ENCODE measurements at regions not wholly inside any gene's neighbourhood (a gene's known extent, or its start where the extent isn't known, plus 50 kb on each side); places are given as distances from the start of the nearest gene placed in this dataset.

DNA sequence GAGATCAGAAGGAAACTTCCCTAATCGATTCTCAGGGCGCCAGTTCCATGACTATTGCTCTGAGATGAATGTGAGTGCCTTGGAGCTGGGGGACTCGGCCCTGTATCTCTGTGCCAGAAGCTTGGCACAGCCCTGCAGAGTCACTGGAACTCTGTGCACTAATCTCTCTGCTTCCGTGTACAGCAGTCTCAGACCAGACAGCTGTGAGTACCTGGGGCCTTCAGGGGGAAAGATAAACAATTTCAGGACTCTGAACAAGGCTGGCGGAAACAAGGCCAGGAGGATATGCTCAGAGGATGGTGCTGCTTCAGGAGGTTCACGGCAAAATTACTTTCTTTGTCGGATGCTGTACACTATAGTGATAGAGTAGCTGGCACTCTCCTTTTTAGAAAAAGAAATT, 131.7 kb upstream of the PRSS58 start:
- Histone ChIP-seq H3K36me3 (ENCODE audit: control insufficient read depth in 2 of 2, insufficient read depth in 2 of 2, low read length in 2 of 2) (no peaks in the 10 kb centered on the region), H3K4me1 (ENCODE audit: control insufficient read depth in 2 of 2, insufficient read depth in 2 of 2, low read length in 2 of 2) (peaks cover 0 to 4% of the 10 kb centered on the region in 2 donors), H3K9me3 (ENCODE audit: control insufficient read depth in 2 of 2, low read length in 2 of 2) (no peaks in the 10 kb centered on the region), H3K4me3 (ENCODE audit: low read length in 2 of 2) (no peak overlapping the region), H3K27me3 (ENCODE audit: control insufficient read depth in 2 of 2, insufficient read depth in 2 of 2, low read length in 2 of 2) (no peaks in the 10 kb centered on the region), H3K27ac (ENCODE audit: low read depth in 2 of 2, low read length in 2 of 2) (no peak overlapping the region), H3K9ac (ENCODE audit: low read depth in 1 of 2, low read length in 2 of 2) (no peak overlapping the region)

DNA sequence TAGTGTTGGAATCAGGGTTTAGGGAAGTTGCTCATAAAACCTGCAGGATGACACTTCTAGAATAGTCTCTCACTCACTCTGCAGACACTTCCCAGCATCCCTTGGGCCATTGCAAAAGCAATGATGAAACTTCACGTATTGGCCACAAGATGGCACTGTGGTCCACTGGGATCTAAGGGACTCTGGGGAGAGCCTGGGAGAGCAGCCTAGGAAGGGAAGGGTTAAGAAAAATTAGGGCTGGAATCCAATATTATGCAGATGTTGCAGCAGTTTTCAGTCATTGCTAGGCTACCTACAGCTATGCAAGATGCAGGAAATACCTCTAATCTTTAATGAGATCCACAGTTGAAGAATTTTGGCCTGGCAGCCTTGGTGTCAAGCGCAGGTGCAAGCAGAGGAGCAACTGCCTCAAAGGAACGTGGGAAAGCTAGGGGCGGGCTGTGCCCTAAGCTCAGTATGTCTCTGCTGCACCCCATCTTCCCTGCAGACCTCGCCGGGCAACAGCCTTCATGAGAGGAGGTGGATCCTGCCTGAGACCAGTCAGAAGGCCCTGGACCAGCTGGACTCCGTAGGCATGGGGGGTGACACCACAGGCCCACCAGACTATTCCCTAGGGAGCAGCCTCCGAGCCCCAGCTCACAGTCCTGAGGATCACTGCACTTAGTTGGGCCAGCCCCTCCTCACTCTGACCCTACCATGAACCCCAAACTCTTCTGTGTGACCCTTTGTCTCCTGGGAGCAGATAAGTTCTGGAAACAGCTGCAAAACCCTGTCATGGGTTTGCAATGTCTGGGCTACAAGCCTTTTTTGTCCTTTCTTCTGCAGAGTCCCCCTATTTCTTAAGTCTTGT, 127.9 kb upstream of the PRSS58 start:
- no peak overlapping the region for H3K9ac ChIP-seq (ENCODE audit: low read depth in 1 of 2, low read length in 2 of 2)
- no peaks in the 10 kb centered on the region for H3K9me3 ChIP-seq (ENCODE audit: control insufficient read depth in 2 of 2, low read length in 2 of 2)
- no peak overlapping the region for H3K4me3 ChIP-seq (ENCODE audit: low read length in 2 of 2)
- H3K4me1 ChIP-seq (ENCODE audit: control insufficient read depth in 2 of 2, insufficient read depth in 2 of 2, low read length in 2 of 2): peaks cover 0 to 7% of the 10 kb centered on the region in 2 donors
- no peak overlapping the region for H3K27ac ChIP-seq (ENCODE audit: low read depth in 2 of 2, low read length in 2 of 2)
- H3K27me3 ChIP-seq (ENCODE audit: control insufficient read depth in 2 of 2, insufficient read depth in 2 of 2, low read length in 2 of 2): peaks cover 0 to 3% of the 10 kb centered on the region in 2 donors
- H3K36me3 ChIP-seq (ENCODE audit: control insufficient read depth in 2 of 2, insufficient read depth in 2 of 2, low read length in 2 of 2): no peaks in the 10 kb centered on the region

DNA sequence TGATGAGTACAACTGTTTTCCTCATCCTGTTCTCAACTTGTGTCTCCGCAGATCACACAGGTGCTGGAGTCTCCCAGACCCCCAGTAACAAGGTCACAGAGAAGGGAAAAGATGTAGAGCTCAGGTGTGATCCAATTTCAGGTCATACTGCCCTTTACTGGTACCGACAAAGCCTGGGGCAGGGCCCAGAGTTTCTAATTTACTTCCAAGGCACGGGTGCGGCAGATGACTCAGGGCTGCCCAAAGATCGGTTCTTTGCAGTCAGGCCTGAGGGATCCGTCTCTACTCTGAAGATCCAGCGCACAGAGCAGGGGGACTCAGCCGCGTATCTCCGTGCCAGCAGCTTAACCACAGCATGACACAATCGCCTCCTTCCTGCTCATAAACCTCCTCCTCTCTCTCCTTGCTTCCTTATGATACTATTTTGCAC, 126.7 kb upstream of the PRSS58 start:
- H3K36me3 ChIP-seq (ENCODE audit: control insufficient read depth in 2 of 2, insufficient read depth in 2 of 2, low read length in 2 of 2): no peaks in the 10 kb centered on the region
- H3K4me1 ChIP-seq (ENCODE audit: control insufficient read depth in 2 of 2, insufficient read depth in 2 of 2, low read length in 2 of 2): peaks cover 0 to 7% of the 10 kb centered on the region in 2 donors
- H3K9ac ChIP-seq (ENCODE audit: low read depth in 1 of 2, low read length in 2 of 2): peak overlapping the region in 1 of 2 donors; percentile 18
- H3K4me3 ChIP-seq (ENCODE audit: low read length in 2 of 2): peak overlapping the region in 1 of 2 donors; percentile 13
- H3K9me3 ChIP-seq (ENCODE audit: control insufficient read depth in 2 of 2, low read length in 2 of 2): no peaks in the 10 kb centered on the region
- H3K27ac ChIP-seq (ENCODE audit: low read depth in 2 of 2, low read length in 2 of 2): peak overlapping the region; percentile 21 to 32
- H3K27me3 ChIP-seq (ENCODE audit: control insufficient read depth in 2 of 2, insufficient read depth in 2 of 2, low read length in 2 of 2): peaks cover 0 to 3% of the 10 kb centered on the region in 2 donors

DNA sequence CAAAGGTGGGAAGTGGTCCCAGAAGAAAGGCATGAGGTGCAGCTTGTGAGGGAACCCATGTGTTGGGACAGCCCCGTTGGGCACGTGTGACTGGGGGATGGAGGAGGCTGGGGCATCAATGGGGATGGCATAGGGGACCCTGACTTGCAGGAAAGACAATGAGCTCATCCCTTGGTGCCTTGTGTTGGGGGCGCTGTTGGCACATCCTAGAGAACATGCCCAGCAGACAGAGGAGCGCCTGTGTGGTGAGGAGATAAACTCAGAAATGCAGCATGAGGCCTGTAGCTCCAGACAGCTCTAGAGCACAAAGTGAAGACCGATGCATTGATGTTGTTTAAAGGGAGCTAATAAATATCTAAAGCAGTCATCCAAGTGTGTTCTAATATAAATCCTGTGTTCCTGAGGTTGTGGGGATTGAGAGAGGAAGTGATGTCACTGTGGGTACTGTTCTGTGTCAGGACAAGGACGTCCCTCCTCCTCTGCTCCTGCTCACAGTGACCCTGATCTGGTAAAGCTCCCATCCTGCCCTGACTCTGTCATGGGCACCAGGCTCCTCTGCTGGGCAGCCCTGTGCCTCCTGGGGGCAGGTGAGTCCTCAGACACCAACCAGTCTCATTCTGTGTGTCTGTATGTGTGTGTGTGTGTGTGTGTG, 126.1 kb upstream of the PRSS58 start:
- H3K27me3 ChIP-seq (ENCODE audit: control insufficient read depth in 2 of 2, insufficient read depth in 2 of 2, low read length in 2 of 2): peaks cover 0 to 3% of the 10 kb centered on the region in 2 donors
- no peaks in the 10 kb centered on the region for H3K9me3 ChIP-seq (ENCODE audit: control insufficient read depth in 2 of 2, low read length in 2 of 2)
- peak overlapping the region; percentile 21 to 32 for H3K27ac ChIP-seq (ENCODE audit: low read depth in 2 of 2, low read length in 2 of 2)
- peak overlapping the region in 1 of 2 donors; percentile 18 for H3K9ac ChIP-seq (ENCODE audit: low read depth in 1 of 2, low read length in 2 of 2)
- no peak overlapping the region for H3K4me3 ChIP-seq (ENCODE audit: low read length in 2 of 2)
- H3K36me3 ChIP-seq (ENCODE audit: control insufficient read depth in 2 of 2, insufficient read depth in 2 of 2, low read length in 2 of 2): no peaks in the 10 kb centered on the region
- H3K4me1 ChIP-seq (ENCODE audit: control insufficient read depth in 2 of 2, insufficient read depth in 2 of 2, low read length in 2 of 2): peaks cover 0 to 7% of the 10 kb centered on the region in 2 donors

DNA sequence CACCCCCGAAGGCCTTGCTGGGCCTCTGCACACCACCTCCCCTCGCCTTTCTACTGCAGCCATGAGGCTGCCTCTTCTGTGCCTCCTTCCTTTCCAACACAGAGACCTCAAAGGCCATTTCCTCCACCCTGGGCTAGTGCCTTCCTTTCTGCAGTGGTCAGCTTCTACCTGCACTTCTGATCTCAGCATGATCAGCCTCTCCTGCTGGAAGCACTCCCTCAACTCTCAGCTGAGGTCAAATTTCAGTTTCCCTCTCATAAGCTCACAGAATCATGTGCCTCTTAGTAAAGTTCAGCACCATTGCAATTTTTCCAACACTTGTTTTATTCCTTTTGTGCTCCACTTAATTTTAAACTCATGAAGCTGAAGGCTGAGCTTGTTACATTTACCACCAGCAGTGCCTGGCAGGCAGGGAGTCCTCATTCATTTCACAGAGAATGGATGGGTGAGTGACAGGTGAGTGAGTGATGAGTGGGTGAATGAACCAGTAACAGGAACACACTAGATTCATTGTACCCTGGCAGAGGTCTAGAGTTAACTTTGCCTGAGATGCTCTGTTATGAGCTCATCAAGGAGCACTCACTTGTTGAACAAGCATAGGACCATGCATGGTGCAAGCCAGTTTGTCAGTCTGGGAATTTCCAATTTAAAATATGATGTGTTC, 124.0 kb upstream of the PRSS58 start:
- H3K9ac ChIP-seq (ENCODE audit: low read depth in 1 of 2, low read length in 2 of 2): no peak overlapping the region
- no peak overlapping the region for H3K4me3 ChIP-seq (ENCODE audit: low read length in 2 of 2)
- H3K27me3 ChIP-seq (ENCODE audit: control insufficient read depth in 2 of 2, insufficient read depth in 2 of 2, low read length in 2 of 2): peaks cover 0 to 3% of the 10 kb centered on the region in 2 donors
- no peak overlapping the region for H3K27ac ChIP-seq (ENCODE audit: low read depth in 2 of 2, low read length in 2 of 2)
- H3K36me3 ChIP-seq (ENCODE audit: control insufficient read depth in 2 of 2, insufficient read depth in 2 of 2, low read length in 2 of 2): no peaks in the 10 kb centered on the region
- H3K4me1 ChIP-seq (ENCODE audit: control insufficient read depth in 2 of 2, insufficient read depth in 2 of 2, low read length in 2 of 2): peaks cover 0 to 7% of the 10 kb centered on the region in 2 donors
- H3K9me3 ChIP-seq (ENCODE audit: control insufficient read depth in 2 of 2, low read length in 2 of 2): no peaks in the 10 kb centered on the region

DNA sequence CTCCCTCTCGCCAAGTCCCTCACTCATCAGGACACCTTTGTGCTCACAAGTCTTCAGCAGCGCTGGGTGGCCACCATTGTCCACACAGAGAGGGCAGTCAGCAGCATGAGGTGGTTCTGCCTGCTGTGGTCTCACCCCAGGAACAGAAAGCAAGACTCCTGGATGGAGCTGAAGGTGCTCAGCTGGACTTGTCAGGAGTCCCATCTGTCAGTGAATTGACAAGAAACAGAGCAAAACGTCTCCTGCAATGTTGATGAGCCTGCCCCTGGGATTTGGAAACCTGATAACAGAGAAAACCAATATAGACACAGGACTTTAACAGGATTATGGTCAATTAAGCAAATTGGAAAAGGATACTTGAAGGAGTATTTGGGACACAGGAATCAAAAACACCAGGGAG, 122.2 kb upstream of the PRSS58 start:
- no peaks in the 10 kb centered on the region for H3K36me3 ChIP-seq (ENCODE audit: control insufficient read depth in 2 of 2, insufficient read depth in 2 of 2, low read length in 2 of 2)
- H3K9ac ChIP-seq (ENCODE audit: low read depth in 1 of 2, low read length in 2 of 2): no peak overlapping the region
- H3K4me1 ChIP-seq (ENCODE audit: control insufficient read depth in 2 of 2, insufficient read depth in 2 of 2, low read length in 2 of 2): peaks cover 0 to 7% of the 10 kb centered on the region in 2 donors
- no peaks in the 10 kb centered on the region for H3K9me3 ChIP-seq (ENCODE audit: control insufficient read depth in 2 of 2, low read length in 2 of 2)
- peaks cover 0 to 3% of the 10 kb centered on the region in 2 donors for H3K27me3 ChIP-seq (ENCODE audit: control insufficient read depth in 2 of 2, insufficient read depth in 2 of 2, low read length in 2 of 2)
- H3K4me3 ChIP-seq (ENCODE audit: low read length in 2 of 2): no peak overlapping the region
- H3K27ac ChIP-seq (ENCODE audit: low read depth in 2 of 2, low read length in 2 of 2): no peak overlapping the region

DNA sequence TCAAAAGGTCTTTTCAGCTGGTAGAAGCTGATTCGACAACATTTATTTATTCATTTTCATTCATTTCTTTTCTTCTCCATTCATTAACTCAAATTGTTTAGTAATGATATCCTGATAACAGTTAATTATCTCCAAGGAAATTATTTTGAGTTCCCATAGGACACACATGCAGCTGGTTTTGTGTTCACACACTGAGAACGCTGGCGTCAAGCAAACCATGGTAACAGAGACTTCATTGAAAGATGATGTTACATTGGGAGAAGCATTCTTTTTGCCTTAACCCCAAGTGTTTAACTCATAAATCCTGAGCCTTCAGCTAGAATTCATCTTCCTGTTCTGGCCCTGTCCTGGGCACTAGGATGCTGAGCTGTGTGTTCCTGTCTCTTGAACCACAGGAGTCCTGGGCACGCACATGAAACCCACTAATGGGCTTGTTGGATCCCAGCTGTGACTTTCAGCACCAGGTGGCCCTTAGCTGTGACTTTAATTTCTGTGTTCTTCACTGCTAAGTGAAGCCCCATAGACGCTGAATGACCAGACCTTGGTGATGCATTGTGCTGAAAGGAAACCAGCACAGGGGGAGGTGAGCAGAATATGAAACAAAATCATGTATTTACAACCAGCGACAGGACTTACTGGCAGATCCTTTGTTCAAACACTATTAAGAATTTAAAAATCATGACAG, 121.5 kb upstream of the PRSS58 start:
- Histone ChIP-seq H3K27me3 (ENCODE audit: control insufficient read depth in 2 of 2, insufficient read depth in 2 of 2, low read length in 2 of 2) (peaks cover 0 to 3% of the 10 kb centered on the region in 2 donors), H3K9ac (ENCODE audit: low read depth in 1 of 2, low read length in 2 of 2) (no peak overlapping the region), H3K9me3 (ENCODE audit: control insufficient read depth in 2 of 2, low read length in 2 of 2) (no peaks in the 10 kb centered on the region), H3K36me3 (ENCODE audit: control insufficient read depth in 2 of 2, insufficient read depth in 2 of 2, low read length in 2 of 2) (no peaks in the 10 kb centered on the region), H3K4me1 (ENCODE audit: control insufficient read depth in 2 of 2, insufficient read depth in 2 of 2, low read length in 2 of 2) (peaks cover 0 to 2% of the 10 kb centered on the region in 2 donors), H3K27ac (ENCODE audit: low read depth in 2 of 2, low read length in 2 of 2) (no peak overlapping the region), H3K4me3 (ENCODE audit: low read length in 2 of 2) (no peak overlapping the region)

DNA sequence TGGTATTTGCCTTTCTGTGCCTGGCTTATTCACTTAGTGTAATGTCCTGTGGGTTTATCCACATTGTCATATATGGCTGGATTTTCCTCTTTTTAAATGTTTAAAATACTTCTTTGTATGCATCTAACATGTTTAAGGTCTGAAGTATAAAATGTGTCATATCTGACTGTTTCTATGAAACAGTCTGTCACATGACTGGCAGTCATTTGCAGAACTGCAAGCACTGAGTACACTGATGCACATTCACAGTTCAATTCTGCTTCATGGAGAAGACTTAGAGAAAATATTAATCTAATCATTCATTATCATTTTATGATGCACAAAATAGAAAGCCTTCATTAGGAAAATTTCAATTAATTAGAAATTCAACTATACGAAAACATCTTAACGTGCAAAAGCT, 119.7 kb upstream of the PRSS58 start:
- no peak overlapping the region for H3K27ac ChIP-seq (ENCODE audit: low read depth in 2 of 2, low read length in 2 of 2)
- H3K27me3 ChIP-seq (ENCODE audit: control insufficient read depth in 2 of 2, insufficient read depth in 2 of 2, low read length in 2 of 2): no peaks in the 10 kb centered on the region
- no peaks in the 10 kb centered on the region for H3K9me3 ChIP-seq (ENCODE audit: control insufficient read depth in 2 of 2, low read length in 2 of 2)
- peaks cover 0 to 2% of the 10 kb centered on the region in 2 donors for H3K4me1 ChIP-seq (ENCODE audit: control insufficient read depth in 2 of 2, insufficient read depth in 2 of 2, low read length in 2 of 2)
- H3K9ac ChIP-seq (ENCODE audit: low read depth in 1 of 2, low read length in 2 of 2): no peak overlapping the region
- H3K36me3 ChIP-seq (ENCODE audit: control insufficient read depth in 2 of 2, insufficient read depth in 2 of 2, low read length in 2 of 2): no peaks in the 10 kb centered on the region
- no peak overlapping the region for H3K4me3 ChIP-seq (ENCODE audit: low read length in 2 of 2)

DNA sequence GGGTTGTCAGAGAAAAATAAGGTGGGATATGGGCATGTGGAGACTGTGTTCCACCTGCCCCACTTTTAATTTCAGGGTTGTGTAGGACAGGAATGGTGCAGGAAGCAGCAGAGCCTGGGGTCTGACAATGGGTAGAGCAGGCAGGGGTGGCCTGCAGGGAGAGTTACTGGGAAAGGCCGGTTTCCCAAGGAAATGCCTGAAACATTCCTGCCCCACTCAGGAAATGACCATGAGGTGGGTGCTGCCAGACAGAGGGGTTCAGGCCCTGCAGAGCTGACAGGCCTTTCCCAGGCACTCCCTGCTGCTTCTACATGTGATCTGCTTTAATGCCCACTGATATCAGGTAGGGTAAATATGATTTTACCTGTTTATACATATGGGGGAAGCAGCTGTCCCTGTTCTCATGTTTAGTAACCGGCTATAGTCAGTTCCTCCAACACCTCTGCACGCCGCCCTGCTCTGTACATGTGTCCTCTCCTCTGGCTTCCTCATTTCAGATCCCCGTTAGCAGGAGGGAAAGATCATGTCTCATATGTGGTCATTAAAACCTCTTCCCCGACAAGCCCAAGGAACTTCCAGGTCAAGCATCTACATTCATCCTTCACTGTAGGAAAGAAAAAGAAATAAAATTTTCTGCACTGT, 118.6 kb upstream of the PRSS58 start:
- Histone ChIP-seq H3K27ac (ENCODE audit: low read depth in 2 of 2, low read length in 2 of 2) (no peak overlapping the region), H3K4me1 (ENCODE audit: control insufficient read depth in 2 of 2, insufficient read depth in 2 of 2, low read length in 2 of 2) (peaks cover 0 to 2% of the 10 kb centered on the region in 2 donors), H3K9me3 (ENCODE audit: control insufficient read depth in 2 of 2, low read length in 2 of 2) (no peaks in the 10 kb centered on the region), H3K4me3 (ENCODE audit: low read length in 2 of 2) (no peak overlapping the region), H3K36me3 (ENCODE audit: control insufficient read depth in 2 of 2, insufficient read depth in 2 of 2, low read length in 2 of 2) (no peaks in the 10 kb centered on the region), H3K9ac (ENCODE audit: low read depth in 1 of 2, low read length in 2 of 2) (no peak overlapping the region), H3K27me3 (ENCODE audit: control insufficient read depth in 2 of 2, insufficient read depth in 2 of 2, low read length in 2 of 2) (no peaks in the 10 kb centered on the region)
